ENCODE measurements at regions not wholly inside any gene's neighbourhood (a gene's known extent, or its start where the extent isn't known, plus 50 kb on each side); places are given as distances from the start of the nearest gene placed in this dataset.

- TF ChIP-seq CTCF (IDR thresholded peaks at IDR 0.05; ENCODE audit: low read depth, low read length) (no peak), EZH2phosphoT487 (IDR thresholded peaks at IDR 0.05; ENCODE audit: low read depth) (no peak)
These were observed 86.7 kb upstream of the THBS2 start for GRCh38 chr6:169340395-169340794.

Data from OCI-LY3 (cell line).